SK-N-SH treated with all-trans-retinoic acid at 6 μM for 48 hours (cell line): ENCODE measurements at regions not wholly inside any gene's neighbourhood (a gene's known extent, or its start where the extent isn't known, plus 50 kb on each side); places are given as distances from the start of the nearest gene placed in this dataset.

Source experiments
- ATAC-seq: fragments of 200-7000 bp; cut with Tn5 transposase; 3 replicates; pipeline ENCODE4 v1.9.1; 2020; ENCODE audit warnings: mild to moderate bottlenecking, moderate library complexity
- ARNTL ChIP-seq: fragments of 450-650 bp; formaldehyde crosslinking; IDR thresholded peaks from 2 replicates; pipeline ENCODE4 v1.5.0; 2020; ENCODE audit warnings: low read depth, mild to moderate bottlenecking, moderate library complexity, borderline replicate concordance
- BACH2 ChIP-seq: fragments of 250-450 bp; sonication (Bioruptor Pico); IDR thresholded peaks from 2 replicates; pipeline ENCODE4 v1.9.0; 2021; ENCODE audit warnings: mild to moderate bottlenecking, borderline replicate concordance
- CREB5 ChIP-seq: fragments of 250-450 bp; sonication (Bioruptor Pico); IDR thresholded peaks from 2 replicates; pipeline ENCODE4 v1.5.1; 2020; ENCODE audit warnings: low read depth, mild to moderate bottlenecking, moderate library complexity
- ESRRG ChIP-seq: fragments of 250-450 bp; sonication (Bioruptor Pico); IDR thresholded peaks from 2 replicates; pipeline ENCODE4 v1.6.1; 2021; ENCODE audit warnings: mild to moderate bottlenecking
- GLIS3 ChIP-seq: fragments of 250-450 bp; sonication (Bioruptor Pico); IDR thresholded peaks from 2 replicates; pipeline ENCODE4 v1.5.0; 2020; ENCODE audit warnings: mild to moderate bottlenecking, moderate library complexity
- ISL1 ChIP-seq: fragments of 250-450 bp; sonication (Bioruptor Pico); IDR thresholded peaks from 2 replicates; pipeline ENCODE4 v2.1.2; 2022; ENCODE audit warnings: mild to moderate bottlenecking, moderate library complexity
- OSR1 ChIP-seq: fragments of 250-450 bp; sonication (Bioruptor Pico); IDR thresholded peaks from 2 replicates; pipeline ENCODE4 v1.8.0; 2022; ENCODE audit warnings: moderate library complexity, mild to moderate bottlenecking, inconsistent platforms
- PPARA ChIP-seq: fragments of 250-450 bp; sonication (Bioruptor Pico); IDR thresholded peaks from 2 replicates; pipeline ENCODE4 v1.5.0; 2020; ENCODE audit warnings: mild to moderate bottlenecking, borderline replicate concordance
- RARB ChIP-seq: fragments of 250-450 bp; sonication (Bioruptor Pico); IDR thresholded peaks from 2 replicates; pipeline ENCODE4 v1.8.0; 2021; ENCODE audit warnings: mild to moderate bottlenecking, moderate library complexity
- SNAI2 ChIP-seq: fragments of 250-450 bp; sonication (Bioruptor Pico); IDR thresholded peaks from 2 replicates; pipeline ENCODE4 v1.5.0; 2020; ENCODE audit warnings: mild to moderate bottlenecking, moderate library complexity
- TCF4 ChIP-seq: fragments of 250-450 bp; sonication (Bioruptor Pico); IDR thresholded peaks from 2 replicates; pipeline ENCODE4 v1.8.0; 2021; ENCODE audit warnings: mild to moderate bottlenecking, moderate library complexity, borderline replicate concordance
- TOX ChIP-seq: fragments of 250-450 bp; sonication (Bioruptor Pico); IDR thresholded peaks from 2 replicates; pipeline ENCODE4 v1.8.0; 2021; ENCODE audit warnings: mild to moderate bottlenecking, moderate library complexity, borderline replicate concordance
- TSHZ2 ChIP-seq: fragments of 250-450 bp; sonication (Bioruptor Pico); IDR thresholded peaks from 2 replicates; pipeline ENCODE4 v1.5.0; 2020; ENCODE audit warnings: mild to moderate bottlenecking, moderate library complexity
- ZFP3 ChIP-seq: fragments of 250-450 bp; sonication (Bioruptor Pico); IDR thresholded peaks from 2 replicates; pipeline ENCODE4 v1.5.0; 2020; ENCODE audit warnings: mild to moderate bottlenecking, moderate library complexity
- ZFP30 ChIP-seq: fragments of 450-650 bp; formaldehyde crosslinking; IDR thresholded peaks from 2 replicates; pipeline ENCODE4 v1.5.0; 2022; ENCODE audit warnings: mild to moderate bottlenecking, moderate library complexity
- ZNF565 ChIP-seq: fragments of 450-650 bp; formaldehyde crosslinking; conservative IDR thresholded peaks from 2 replicates; pipeline ENCODE4 v1.5.0; 2020; ENCODE audit warnings: low read depth, mild to moderate bottlenecking, moderate library complexity
- ZNF70 ChIP-seq: fragments of 450-650 bp; formaldehyde crosslinking; IDR thresholded peaks from 2 replicates; pipeline ENCODE4 v1.5.0; 2020; ENCODE audit warnings: mild to moderate bottlenecking, moderate library complexity
- ZNF8 ChIP-seq: fragments of 450-650 bp; formaldehyde crosslinking; IDR thresholded peaks from 2 replicates; pipeline ENCODE4 v1.5.0; 2020; ENCODE audit warnings: mild to moderate bottlenecking, moderate library complexity
- TF ChIP-seq, protein P1 (sequence below): fragments of 250-450 bp; sonication (Bioruptor Pico); IDR thresholded peaks from 2 replicates; pipeline ENCODE4 v1.5.1; 2021; ENCODE audit warnings: mild to moderate bottlenecking, moderate library complexity
- TF ChIP-seq, protein P2 (sequence below): fragments of 250-450 bp; sonication (Bioruptor Pico); IDR thresholded peaks from 2 replicates; pipeline ENCODE4 v1.8.0; 2020; ENCODE audit warnings: mild to moderate bottlenecking, moderate library complexity, borderline replicate concordance

DNA sequence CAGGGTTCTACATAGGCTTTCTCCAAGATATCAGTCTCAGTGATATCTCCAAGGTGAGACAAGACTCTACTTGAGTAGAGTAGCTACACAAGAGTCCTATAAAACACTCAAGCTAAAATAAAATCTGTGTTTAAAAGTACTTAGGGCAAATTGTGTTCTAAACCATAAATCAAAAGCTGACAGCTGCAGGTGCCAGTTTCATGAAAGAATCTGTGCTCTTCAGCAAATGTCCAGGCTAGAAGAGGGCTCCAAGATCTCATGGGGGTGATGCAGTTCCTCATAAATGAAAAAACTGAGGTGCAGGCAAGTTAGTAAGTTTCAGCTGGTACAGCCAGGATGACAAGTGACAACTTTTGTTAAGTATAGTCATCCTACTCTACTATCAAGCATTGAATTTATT, 142.8 kb upstream of the TNPO1 start:
- no peak for ATAC-seq
- TF ChIP-seq, protein P1, sequence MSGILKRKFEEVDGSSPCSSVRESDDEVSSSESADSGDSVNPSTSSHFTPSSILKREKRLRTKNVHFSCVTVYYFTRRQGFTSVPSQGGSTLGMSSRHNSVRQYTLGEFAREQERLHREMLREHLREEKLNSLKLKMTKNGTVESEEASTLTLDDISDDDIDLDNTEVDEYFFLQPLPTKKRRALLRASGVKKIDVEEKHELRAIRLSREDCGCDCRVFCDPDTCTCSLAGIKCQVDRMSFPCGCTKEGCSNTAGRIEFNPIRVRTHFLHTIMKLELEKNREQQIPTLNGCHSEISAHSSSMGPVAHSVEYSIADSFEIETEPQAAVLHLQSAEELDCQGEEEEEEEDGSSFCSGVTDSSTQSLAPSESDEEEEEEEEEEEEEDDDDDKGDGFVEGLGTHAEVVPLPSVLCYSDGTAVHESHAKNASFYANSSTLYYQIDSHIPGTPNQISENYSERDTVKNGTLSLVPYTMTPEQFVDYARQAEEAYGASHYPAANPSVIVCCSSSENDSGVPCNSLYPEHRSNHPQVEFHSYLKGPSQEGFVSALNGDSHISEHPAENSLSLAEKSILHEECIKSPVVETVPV (CRISPR knock-in tag) = no peak
- TF ChIP-seq, protein P2, sequence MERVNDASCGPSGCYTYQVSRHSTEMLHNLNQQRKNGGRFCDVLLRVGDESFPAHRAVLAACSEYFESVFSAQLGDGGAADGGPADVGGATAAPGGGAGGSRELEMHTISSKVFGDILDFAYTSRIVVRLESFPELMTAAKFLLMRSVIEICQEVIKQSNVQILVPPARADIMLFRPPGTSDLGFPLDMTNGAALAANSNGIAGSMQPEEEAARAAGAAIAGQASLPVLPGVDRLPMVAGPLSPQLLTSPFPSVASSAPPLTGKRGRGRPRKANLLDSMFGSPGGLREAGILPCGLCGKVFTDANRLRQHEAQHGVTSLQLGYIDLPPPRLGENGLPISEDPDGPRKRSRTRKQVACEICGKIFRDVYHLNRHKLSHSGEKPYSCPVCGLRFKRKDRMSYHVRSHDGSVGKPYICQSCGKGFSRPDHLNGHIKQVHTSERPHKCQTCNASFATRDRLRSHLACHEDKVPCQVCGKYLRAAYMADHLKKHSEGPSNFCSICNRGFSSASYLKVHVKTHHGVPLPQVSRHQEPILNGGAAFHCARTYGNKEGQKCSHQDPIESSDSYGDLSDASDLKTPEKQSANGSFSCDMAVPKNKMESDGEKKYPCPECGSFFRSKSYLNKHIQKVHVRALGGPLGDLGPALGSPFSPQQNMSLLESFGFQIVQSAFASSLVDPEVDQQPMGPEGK = no peak
- no peak for TF ChIP-seq ZFP30 (CRISPR knock-in tag)
- TF ChIP-seq TSHZ2 = no peak
- TF ChIP-seq PPARA (CRISPR knock-in tag) = no peak
- no peak for TF ChIP-seq ZNF8 (CRISPR knock-in tag)
- TF ChIP-seq ESRRG = no peak
- TF ChIP-seq ZFP3 (CRISPR knock-in tag) = no peak
- no peak for TF ChIP-seq ISL1 (CRISPR knock-in tag)
- no peak for TF ChIP-seq TOX
- TF ChIP-seq ARNTL (CRISPR knock-in tag) = no peak
- no peak for TF ChIP-seq ZNF565 (CRISPR knock-in tag)
- no peak for TF ChIP-seq RARB (CRISPR knock-in tag)
- no peak for TF ChIP-seq TCF4 (CRISPR knock-in tag)
- TF ChIP-seq OSR1 (CRISPR knock-in tag) = no peak
- TF ChIP-seq ZNF70 (CRISPR knock-in tag) = no peak

- no peak for ATAC-seq
- no peak for TF ChIP-seq TOX
- no peak for TF ChIP-seq BACH2 (CRISPR knock-in tag)
- TF ChIP-seq, protein P2 = no peak
- no peak for TF ChIP-seq ZNF70 (CRISPR knock-in tag)
Observed at GRCh38 chr5:72673180-72673579, 143.3 kb upstream of the TNPO1 start.

GRCh38 chr5:72667708-72668107, 148.8 kb upstream of the TNPO1 start:
- TF ChIP-seq GLIS3 = no peak
- ATAC-seq = no peak

- no peak for ATAC-seq
- TF ChIP-seq PPARA (CRISPR knock-in tag) (no peak), ZNF565 (CRISPR knock-in tag) (no peak), SNAI2 (CRISPR knock-in tag) (no peak), TCF4 (CRISPR knock-in tag) (no peak), GLIS3 (no peak), ZFP3 (CRISPR knock-in tag) (no peak), ISL1 (CRISPR knock-in tag) (no peak), OSR1 (CRISPR knock-in tag) (no peak), ARNTL (CRISPR knock-in tag) (no peak), CREB5 (CRISPR knock-in tag) (no peak), BACH2 (CRISPR knock-in tag) (no peak), TSHZ2 (no peak)
- TF ChIP-seq, protein P2 = no peak
- TF ChIP-seq, protein P1 (CRISPR knock-in tag) = no peak
Observed at GRCh38 chr5:72662936-72663335, 153.5 kb upstream of the TNPO1 start.
